ENCODE measurements at regions not wholly inside any gene's neighbourhood (a gene's known extent, or its start where the extent isn't known, plus 50 kb on each side); places are given as distances from the start of the nearest gene placed in this dataset.

DNA sequence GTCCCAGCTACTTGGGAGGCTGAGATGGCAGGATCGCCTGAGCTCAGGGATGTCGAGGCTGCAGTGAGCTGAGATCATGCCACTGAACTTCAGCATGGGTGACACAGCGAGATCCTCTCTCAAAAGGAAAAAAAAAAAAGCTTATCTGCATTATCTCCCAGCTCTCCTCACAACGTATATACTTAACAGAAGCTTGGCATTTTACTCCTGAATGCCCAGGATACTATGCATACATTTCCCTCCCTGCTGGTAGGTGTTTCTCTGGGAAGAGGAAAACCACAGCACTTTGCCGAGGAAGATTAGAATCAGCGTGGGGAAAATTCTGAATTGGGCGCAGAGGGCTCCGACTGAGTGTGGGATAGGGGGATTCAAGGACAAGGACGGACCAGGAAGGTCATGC lies 800.6 kb downstream of the DHX35 start:
- no peak overlapping the region for H2AFZ ChIP-seq (ENCODE audit: low read depth, low read length)
- no peaks in the 10 kb centered on the region for H4K20me1 ChIP-seq (ENCODE audit: insufficient read depth, low read length)
- no peak overlapping the region for H3K27ac ChIP-seq (ENCODE audit: low read length)
- no peaks in the 10 kb centered on the region for H3K4me1 ChIP-seq (ENCODE audit: low read length)
- H3K9ac ChIP-seq (ENCODE audit: low read length) = no peak overlapping the region
- H3K79me2 ChIP-seq (ENCODE audit: low read length) = no peaks in the 10 kb centered on the region
- no peaks in the 10 kb centered on the region for H3K36me3 ChIP-seq (replicated peaks; ENCODE audit: low read depth, low read length)
- no peak overlapping the region for H3K4me2 ChIP-seq (ENCODE audit: low read length)
- TF ChIP-seq CTCF (IDR thresholded peaks at IDR 0.05; ENCODE audit: low read depth, low read length) = no peak
- TF ChIP-seq EZH2phosphoT487 (IDR thresholded peaks at IDR 0.05; ENCODE audit: low read depth) = no peak
- peaks cover 10% of the 10 kb centered on the region for H3K9me3 ChIP-seq (ENCODE audit: insufficient read depth, low read length)
- H3K27me3 ChIP-seq (ENCODE audit: low read depth, low read length) = no peaks in the 10 kb centered on the region
- no peak overlapping the region for H3K4me3 ChIP-seq (ENCODE audit: low read length)

DNA sequence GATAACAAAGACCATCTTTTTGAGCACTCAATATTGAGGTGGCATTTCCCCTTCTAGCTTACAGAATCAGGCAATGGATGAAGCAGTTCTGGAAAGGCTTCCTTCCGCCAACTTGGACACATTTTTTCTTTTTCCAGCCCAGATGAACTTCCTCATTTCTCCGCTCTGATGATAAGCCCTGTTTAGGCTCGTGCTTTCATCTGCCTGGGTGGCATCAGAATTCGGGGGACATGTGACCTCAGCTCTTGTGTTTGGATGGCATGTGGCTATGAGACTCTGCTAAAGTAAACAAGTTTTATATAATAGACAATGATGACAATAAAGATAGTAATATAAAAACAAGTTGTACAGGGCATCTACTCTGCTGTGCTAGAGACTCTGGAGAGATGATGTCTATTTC lies 796.7 kb downstream of the DHX35 start:
- no peaks in the 10 kb centered on the region for H3K36me3 ChIP-seq (replicated peaks; ENCODE audit: low read depth, low read length)
- no peak overlapping the region for H3K9ac ChIP-seq (ENCODE audit: low read length)
- no peaks in the 10 kb centered on the region for H3K4me1 ChIP-seq (ENCODE audit: low read length)
- no peaks in the 10 kb centered on the region for H4K20me1 ChIP-seq (ENCODE audit: insufficient read depth, low read length)
- no peak overlapping the region for H2AFZ ChIP-seq (ENCODE audit: low read depth, low read length)
- no peaks in the 10 kb centered on the region for H3K79me2 ChIP-seq (ENCODE audit: low read length)
- H3K27me3 ChIP-seq (ENCODE audit: low read depth, low read length) = no peaks in the 10 kb centered on the region
- no peaks in the 10 kb centered on the region for H3K9me3 ChIP-seq (ENCODE audit: insufficient read depth, low read length)
- H3K27ac ChIP-seq (ENCODE audit: low read length) = no peak overlapping the region
- H3K4me2 ChIP-seq (ENCODE audit: low read length) = no peak overlapping the region
- TF ChIP-seq EZH2phosphoT487 (IDR thresholded peaks at IDR 0.05; ENCODE audit: low read depth) = no peak
- no peak for TF ChIP-seq CTCF (IDR thresholded peaks at IDR 0.05; ENCODE audit: low read depth, low read length)
- H3K4me3 ChIP-seq (ENCODE audit: low read length) = no peak overlapping the region

DNA sequence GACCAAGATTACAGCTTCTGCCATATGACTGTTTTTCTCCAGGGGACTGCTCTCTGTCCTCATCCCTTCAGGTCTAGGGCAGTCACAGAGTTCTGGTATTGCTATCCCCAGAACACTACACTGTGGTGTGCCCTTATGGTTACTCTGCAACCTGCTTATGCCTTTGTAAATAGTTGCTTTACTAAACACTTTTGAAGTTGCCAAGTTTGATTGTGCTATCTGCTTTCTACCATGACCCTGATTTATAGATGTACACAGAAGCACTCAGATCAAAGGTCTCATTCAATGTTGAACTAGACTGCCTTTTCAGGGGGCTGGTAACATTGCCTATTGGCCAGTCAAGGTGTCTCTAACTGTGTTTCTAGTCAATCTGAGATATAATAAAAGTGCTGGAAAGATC lies 794.7 kb downstream of the DHX35 start:
- H3K27ac ChIP-seq (ENCODE audit: low read length) = no peak overlapping the region
- H2AFZ ChIP-seq (ENCODE audit: low read depth, low read length) = no peak overlapping the region
- H3K36me3 ChIP-seq (replicated peaks; ENCODE audit: low read depth, low read length) = no peaks in the 10 kb centered on the region
- no peaks in the 10 kb centered on the region for H3K9me3 ChIP-seq (ENCODE audit: insufficient read depth, low read length)
- no peak overlapping the region for H3K4me3 ChIP-seq (ENCODE audit: low read length)
- no peaks in the 10 kb centered on the region for H3K27me3 ChIP-seq (ENCODE audit: low read depth, low read length)
- no peak overlapping the region for H3K4me2 ChIP-seq (ENCODE audit: low read length)
- no peak overlapping the region for H3K9ac ChIP-seq (ENCODE audit: low read length)
- TF ChIP-seq EZH2phosphoT487 (IDR thresholded peaks at IDR 0.05; ENCODE audit: low read depth) (no peak), CTCF (IDR thresholded peaks at IDR 0.05; ENCODE audit: low read depth, low read length) (no peak)
- H3K4me1 ChIP-seq (ENCODE audit: low read length) = peaks cover 7% of the 10 kb centered on the region
- H3K79me2 ChIP-seq (ENCODE audit: low read length) = no peaks in the 10 kb centered on the region
- H4K20me1 ChIP-seq (ENCODE audit: insufficient read depth, low read length) = no peaks in the 10 kb centered on the region

- Histone ChIP-seq H3K79me2 (ENCODE audit: low read length) (no peaks in the 10 kb centered on the region), H3K27ac (ENCODE audit: low read length) (no peak overlapping the region), H2AFZ (ENCODE audit: low read depth, low read length) (no peak overlapping the region), H3K27me3 (ENCODE audit: low read depth, low read length) (no peaks in the 10 kb centered on the region), H3K9ac (ENCODE audit: low read length) (no peak overlapping the region), H3K4me3 (ENCODE audit: low read length) (no peak overlapping the region), H4K20me1 (ENCODE audit: insufficient read depth, low read length) (no peaks in the 10 kb centered on the region), H3K9me3 (ENCODE audit: insufficient read depth, low read length) (0 out of 2 replicates have a peak, but pooled peaks cover 2% of the 10 kb centered on the region), H3K4me2 (ENCODE audit: low read length) (no peak overlapping the region), H3K4me1 (ENCODE audit: low read length) (peaks cover 7% of the 10 kb centered on the region), H3K36me3 (replicated peaks; ENCODE audit: low read depth, low read length) (no peaks in the 10 kb centered on the region)
- no peak for TF ChIP-seq EZH2phosphoT487 (IDR thresholded peaks at IDR 0.05; ENCODE audit: low read depth)
- no peak for TF ChIP-seq CTCF (IDR thresholded peaks at IDR 0.05; ENCODE audit: low read depth, low read length)
These were observed 794.2 kb downstream of the DHX35 start for GRCh38 chr20:39756369-39756768.
